CD1c-positive myeloid dendritic cell (primary cell): ENCODE measurements at regions not wholly inside any gene's neighbourhood (a gene's known extent, or its start where the extent isn't known, plus 50 kb on each side); places are given as distances from the start of the nearest gene placed in this dataset.
"Not testable (repeated sequence)": the region's sequence is repeated elsewhere in the genome, so short reads cannot be mapped to it uniquely, and the experiment has no call there.

Experiments used
- DNase-seq: peaks from one replicate; pipeline ENCODE4 v3.0.0-alpha.2; 2016; ENCODE audit errors: extremely low spot score

GRCh38 chr2:51919395-51919794 lies 887.5 kb upstream of the NRXN1 start:
- DNase-seq, result no peak

- DNase-seq, result no peak
Observed at GRCh38 chr2:51918113-51918512, 886.2 kb upstream of the NRXN1 start.

- no peak for DNase-seq
Observed at GRCh38 chr2:51903728-51904127, 871.8 kb upstream of the NRXN1 start.

GRCh38 chr2:51899643-51900042 lies 867.7 kb upstream of the NRXN1 start:
- no peak for DNase-seq

GRCh38 chr2:51894584-51894983 lies 862.7 kb upstream of the NRXN1 start:
- DNase-seq, result not testable (repeated sequence)

GRCh38 chr2:51888120-51888519 lies 856.2 kb upstream of the NRXN1 start:
- DNase-seq, result no peak

- no peak for DNase-seq
Observed at GRCh38 chr2:51881673-51882072, 849.7 kb upstream of the NRXN1 start.

- DNase-seq, result no peak
Observed at GRCh38 chr2:51880153-51880552, 848.2 kb upstream of the NRXN1 start.

- DNase-seq, result no peak
Observed at GRCh38 chr2:51866361-51866760, 834.4 kb upstream of the NRXN1 start.

GRCh38 chr2:51859260-51859659 lies 827.3 kb upstream of the NRXN1 start:
- DNase-seq, result no peak

- DNase-seq, result no peak
Observed at GRCh38 chr2:51855683-51856082, 823.8 kb upstream of the NRXN1 start.

GRCh38 chr2:51846796-51847195 lies 814.9 kb upstream of the NRXN1 start:
- DNase-seq, result no peak

- no peak for DNase-seq
Observed at GRCh38 chr2:51846018-51846417, 814.1 kb upstream of the NRXN1 start.

- no peak for DNase-seq
Observed at GRCh38 chr2:51844596-51844995, 812.7 kb upstream of the NRXN1 start.

GRCh38 chr2:51829477-51829876 lies 797.5 kb upstream of the NRXN1 start:
- DNase-seq, result no peak

GRCh38 chr2:51825823-51826222 lies 793.9 kb upstream of the NRXN1 start:
- no peak for DNase-seq

- DNase-seq, result no peak
Observed at GRCh38 chr2:51813247-51813646, 781.3 kb upstream of the NRXN1 start.

- no peak for DNase-seq
Observed at GRCh38 chr2:51812138-51812866, 780.4 kb upstream of the NRXN1 start.

- no peak for DNase-seq
Observed at GRCh38 chr2:51810197-51810596, 778.3 kb upstream of the NRXN1 start.

- DNase-seq, result no peak
Observed at GRCh38 chr2:51807229-51807628, 775.3 kb upstream of the NRXN1 start.

- no peak for DNase-seq
Observed at GRCh38 chr2:51795248-51795888, 763.4 kb upstream of the NRXN1 start.

GRCh38 chr2:51791496-51791895 lies 759.6 kb upstream of the NRXN1 start:
- no peak for DNase-seq

GRCh38 chr2:51790854-51791253 lies 758.9 kb upstream of the NRXN1 start:
- no peak for DNase-seq

GRCh38 chr2:51789918-51790317 lies 758.0 kb upstream of the NRXN1 start:
- DNase-seq, result no peak
